ENCODE measurements at regions not wholly inside any gene's neighbourhood (a gene's known extent, or its start where the extent isn't known, plus 50 kb on each side); places are given as distances from the start of the nearest gene placed in this dataset.

GRCh38 chr6:144695858-144696533 lies 410.9 kb downstream of the UTRN start:
- no peaks in the 10 kb centered on the region for H3K4me1 Mint-ChIP-seq (ENCODE audit: low read depth, unreplicated experiment)
- no peaks in the 10 kb centered on the region for H3K9me3 Mint-ChIP-seq (ENCODE audit: unreplicated experiment)
- H3K4me3 Mint-ChIP-seq (ENCODE audit: unreplicated experiment), result no peak overlapping the region
- H3K27me3 Mint-ChIP-seq (ENCODE audit: unreplicated experiment), result peaks cover 1% of the 10 kb centered on the region
- no peak overlapping the region for H3K27ac Mint-ChIP-seq (ENCODE audit: unreplicated experiment)
- TF ChIP-seq, protein P1, sequence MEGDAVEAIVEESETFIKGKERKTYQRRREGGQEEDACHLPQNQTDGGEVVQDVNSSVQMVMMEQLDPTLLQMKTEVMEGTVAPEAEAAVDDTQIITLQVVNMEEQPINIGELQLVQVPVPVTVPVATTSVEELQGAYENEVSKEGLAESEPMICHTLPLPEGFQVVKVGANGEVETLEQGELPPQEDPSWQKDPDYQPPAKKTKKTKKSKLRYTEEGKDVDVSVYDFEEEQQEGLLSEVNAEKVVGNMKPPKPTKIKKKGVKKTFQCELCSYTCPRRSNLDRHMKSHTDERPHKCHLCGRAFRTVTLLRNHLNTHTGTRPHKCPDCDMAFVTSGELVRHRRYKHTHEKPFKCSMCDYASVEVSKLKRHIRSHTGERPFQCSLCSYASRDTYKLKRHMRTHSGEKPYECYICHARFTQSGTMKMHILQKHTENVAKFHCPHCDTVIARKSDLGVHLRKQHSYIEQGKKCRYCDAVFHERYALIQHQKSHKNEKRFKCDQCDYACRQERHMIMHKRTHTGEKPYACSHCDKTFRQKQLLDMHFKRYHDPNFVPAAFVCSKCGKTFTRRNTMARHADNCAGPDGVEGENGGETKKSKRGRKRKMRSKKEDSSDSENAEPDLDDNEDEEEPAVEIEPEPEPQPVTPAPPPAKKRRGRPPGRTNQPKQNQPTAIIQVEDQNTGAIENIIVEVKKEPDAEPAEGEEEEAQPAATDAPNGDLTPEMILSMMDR (IDR thresholded peaks at IDR 0.05; ENCODE audit: partially characterized antibody, unreplicated experiment), result no peak
- DNase-seq, result no peak
- H3K36me3 Mint-ChIP-seq (ENCODE audit: unreplicated experiment), result no peaks in the 10 kb centered on the region

DNA sequence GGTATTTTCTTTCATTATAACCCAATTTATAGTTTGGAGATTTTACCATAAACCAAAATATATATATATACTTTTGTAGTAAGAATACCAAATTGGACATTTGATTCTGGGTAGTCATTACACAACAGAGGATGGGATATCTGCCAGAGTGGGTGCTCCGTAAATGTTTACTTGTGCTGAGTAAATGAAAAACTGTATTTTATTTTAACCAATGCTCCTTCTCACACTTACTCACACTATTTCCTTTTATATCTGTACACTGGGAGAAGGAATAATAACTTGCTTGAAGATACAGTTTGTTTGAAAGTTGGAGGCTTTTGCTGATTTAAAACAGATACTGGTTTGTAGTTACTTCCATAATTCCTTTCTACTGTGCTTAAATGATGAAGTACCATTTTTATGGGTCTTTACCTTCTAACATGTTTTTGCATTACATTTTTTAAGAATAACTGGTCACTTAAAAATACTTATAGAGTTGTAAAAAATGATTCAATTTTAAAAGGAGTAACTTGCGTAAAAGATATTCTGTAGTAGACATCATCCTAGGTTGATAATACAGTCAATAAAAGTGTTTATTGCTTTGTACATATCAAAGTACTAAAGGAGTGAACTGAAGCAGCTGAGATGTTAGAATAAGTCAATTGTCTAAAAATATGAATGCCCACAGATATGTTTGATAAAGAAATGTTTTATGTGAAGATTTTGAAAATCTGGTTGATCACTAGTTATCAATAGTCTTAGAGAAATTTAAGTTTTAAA lies 411.7 kb downstream of the UTRN start:
- Mint-ChIP-seq H3K9me3 (ENCODE audit: unreplicated experiment) (no peaks in the 10 kb centered on the region), H3K27me3 (ENCODE audit: unreplicated experiment) (peaks cover 1% of the 10 kb centered on the region), H3K4me1 (ENCODE audit: low read depth, unreplicated experiment) (no peaks in the 10 kb centered on the region), H3K4me3 (ENCODE audit: unreplicated experiment) (no peak overlapping the region), H3K36me3 (ENCODE audit: unreplicated experiment) (no peaks in the 10 kb centered on the region), H3K27ac (ENCODE audit: unreplicated experiment) (no peak overlapping the region)
- TF ChIP-seq, protein P1 (IDR thresholded peaks at IDR 0.05; ENCODE audit: partially characterized antibody, unreplicated experiment), result no peak
- no peak for DNase-seq

GRCh38 chr6:144697369-144697760 lies 412.2 kb downstream of the UTRN start:
- Mint-ChIP-seq H3K9me3 (ENCODE audit: unreplicated experiment) (no peaks in the 10 kb centered on the region), H3K4me1 (ENCODE audit: low read depth, unreplicated experiment) (no peaks in the 10 kb centered on the region), H3K4me3 (ENCODE audit: unreplicated experiment) (no peak overlapping the region), H3K27ac (ENCODE audit: unreplicated experiment) (no peak overlapping the region), H3K36me3 (ENCODE audit: unreplicated experiment) (no peaks in the 10 kb centered on the region), H3K27me3 (ENCODE audit: unreplicated experiment) (peaks cover 1% of the 10 kb centered on the region)
- no peak for DNase-seq
- TF ChIP-seq, protein P1 (IDR thresholded peaks at IDR 0.05; ENCODE audit: partially characterized antibody, unreplicated experiment), result no peak

DNA sequence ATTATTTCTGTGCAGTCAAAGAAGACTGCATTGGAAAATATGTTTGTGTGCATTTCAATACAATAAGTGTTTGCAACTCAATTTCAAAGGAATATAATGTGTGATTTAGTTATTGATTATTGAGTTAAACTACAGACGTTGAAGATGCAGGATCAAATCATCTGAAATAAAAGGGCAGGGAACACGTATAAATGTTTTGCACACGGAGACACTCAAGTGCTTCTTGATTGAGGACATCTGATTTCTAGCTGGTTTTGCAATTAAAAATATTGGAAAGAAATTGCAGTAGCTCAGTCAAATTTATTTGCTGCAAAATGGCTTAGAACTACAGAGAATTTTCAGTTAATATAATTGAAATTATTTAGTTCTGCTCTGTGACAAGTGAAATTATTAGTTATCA lies 412.7 kb downstream of the UTRN start:
- no peak for DNase-seq
- TF ChIP-seq, protein P1 (IDR thresholded peaks at IDR 0.05; ENCODE audit: partially characterized antibody, unreplicated experiment), result no peak
- Mint-ChIP-seq H3K9me3 (ENCODE audit: unreplicated experiment) (no peaks in the 10 kb centered on the region), H3K4me3 (ENCODE audit: unreplicated experiment) (no peak overlapping the region), H3K36me3 (ENCODE audit: unreplicated experiment) (no peaks in the 10 kb centered on the region), H3K27ac (ENCODE audit: unreplicated experiment) (no peak overlapping the region), H3K4me1 (ENCODE audit: low read depth, unreplicated experiment) (no peaks in the 10 kb centered on the region), H3K27me3 (ENCODE audit: unreplicated experiment) (peaks cover 1% of the 10 kb centered on the region)

GRCh38 chr6:144702781-144703180 lies 417.6 kb downstream of the UTRN start:
- H3K36me3 Mint-ChIP-seq (ENCODE audit: unreplicated experiment), result no peaks in the 10 kb centered on the region
- H3K4me3 Mint-ChIP-seq (ENCODE audit: unreplicated experiment), result no peak overlapping the region
- H3K27me3 Mint-ChIP-seq (ENCODE audit: unreplicated experiment), result no peaks in the 10 kb centered on the region
- no peaks in the 10 kb centered on the region for H3K9me3 Mint-ChIP-seq (ENCODE audit: unreplicated experiment)
- H3K27ac Mint-ChIP-seq (ENCODE audit: unreplicated experiment), result no peak overlapping the region
- TF ChIP-seq, protein P1 (IDR thresholded peaks at IDR 0.05; ENCODE audit: partially characterized antibody, unreplicated experiment), result no peak
- H3K4me1 Mint-ChIP-seq (ENCODE audit: low read depth, unreplicated experiment), result no peaks in the 10 kb centered on the region
- no peak for DNase-seq
